Endothelial cell (in vitro differentiated cells): ENCODE measurements at regions not wholly inside any gene's neighbourhood (a gene's known extent, or its start where the extent isn't known, plus 50 kb on each side); places are given as distances from the start of the nearest gene placed in this dataset.

Experiments
- DNase-seq: peaks from one replicate; pipeline ENCODE4 v3.0.0; 2021; ENCODE audit warnings: low spot score
- H3K27ac Mint-ChIP-seq: one replicate; pipeline ENCODE4 v1.8.0; 2021; ENCODE audit warnings: mixed read lengths, inconsistent platforms; ENCODE audit not compliant: unreplicated experiment
- H3K27me3 Mint-ChIP-seq: one replicate; pipeline ENCODE4 v1.8.0; 2021; ENCODE audit warnings: mild to moderate bottlenecking, moderate library complexity, mixed read lengths, inconsistent platforms; ENCODE audit not compliant: unreplicated experiment
- H3K36me3 Mint-ChIP-seq: one replicate; pipeline ENCODE4 v1.8.0; 2021; ENCODE audit warnings: mild to moderate bottlenecking, low read depth, mixed read lengths, inconsistent platforms; ENCODE audit not compliant: unreplicated experiment
- H3K4me1 Mint-ChIP-seq: one replicate; pipeline ENCODE4 v1.8.0; 2021; ENCODE audit warnings: mild to moderate bottlenecking, mixed read lengths, inconsistent platforms; ENCODE audit not compliant: unreplicated experiment
- H3K4me3 Mint-ChIP-seq: one replicate; pipeline ENCODE4 v1.8.0; 2021; ENCODE audit warnings: mild to moderate bottlenecking, mixed read lengths, inconsistent platforms; ENCODE audit not compliant: unreplicated experiment
- H3K9me3 Mint-ChIP-seq: one replicate; pipeline ENCODE4 v1.8.0; 2021; ENCODE audit warnings: mixed read lengths, inconsistent platforms; ENCODE audit not compliant: unreplicated experiment
- TF ChIP-seq, protein P1 (sequence below): fragments of 200-600 bp; sonication (generic); IDR thresholded peaks from one replicate; pipeline ENCODE4 v1.5.0; 2021; ENCODE audit warnings: antibody characterized with exemption; ENCODE audit not compliant: unreplicated experiment

DNA sequence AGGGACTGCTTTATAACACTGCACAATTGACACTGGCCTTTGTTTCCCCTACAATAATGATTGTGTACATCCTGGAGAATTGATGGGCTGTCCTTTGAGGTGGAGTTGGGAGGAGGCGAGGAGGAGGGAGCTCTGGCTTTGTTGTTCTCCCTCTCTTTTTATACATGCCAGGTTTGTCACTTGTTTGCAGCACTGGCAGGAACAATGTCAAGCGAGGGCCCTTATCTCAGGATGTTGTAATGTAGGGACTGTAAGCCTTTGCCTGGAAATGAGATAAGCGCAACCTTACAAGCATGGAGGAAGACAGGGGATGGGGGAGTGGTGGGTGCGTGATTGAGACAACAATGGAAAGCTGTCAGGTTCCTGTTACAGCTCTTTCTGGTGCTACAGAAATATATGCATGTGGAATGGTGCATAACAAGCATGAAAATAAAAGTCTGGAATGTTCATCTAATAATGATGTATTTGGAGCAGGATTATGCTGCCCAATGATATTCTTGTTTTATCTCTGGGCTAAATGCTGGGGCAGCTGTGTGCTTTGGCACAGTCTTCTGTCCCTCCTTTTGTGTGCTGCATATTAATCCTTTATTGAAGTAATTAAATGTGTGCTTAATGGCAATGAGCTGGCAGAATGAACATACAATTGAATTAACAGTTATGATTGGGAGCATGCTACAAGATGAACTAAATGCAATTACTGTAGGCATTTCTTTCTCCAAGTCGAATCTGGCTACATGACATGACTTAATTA, 294.4 kb downstream of the GPAT3 start:
- TF ChIP-seq, protein P1, sequence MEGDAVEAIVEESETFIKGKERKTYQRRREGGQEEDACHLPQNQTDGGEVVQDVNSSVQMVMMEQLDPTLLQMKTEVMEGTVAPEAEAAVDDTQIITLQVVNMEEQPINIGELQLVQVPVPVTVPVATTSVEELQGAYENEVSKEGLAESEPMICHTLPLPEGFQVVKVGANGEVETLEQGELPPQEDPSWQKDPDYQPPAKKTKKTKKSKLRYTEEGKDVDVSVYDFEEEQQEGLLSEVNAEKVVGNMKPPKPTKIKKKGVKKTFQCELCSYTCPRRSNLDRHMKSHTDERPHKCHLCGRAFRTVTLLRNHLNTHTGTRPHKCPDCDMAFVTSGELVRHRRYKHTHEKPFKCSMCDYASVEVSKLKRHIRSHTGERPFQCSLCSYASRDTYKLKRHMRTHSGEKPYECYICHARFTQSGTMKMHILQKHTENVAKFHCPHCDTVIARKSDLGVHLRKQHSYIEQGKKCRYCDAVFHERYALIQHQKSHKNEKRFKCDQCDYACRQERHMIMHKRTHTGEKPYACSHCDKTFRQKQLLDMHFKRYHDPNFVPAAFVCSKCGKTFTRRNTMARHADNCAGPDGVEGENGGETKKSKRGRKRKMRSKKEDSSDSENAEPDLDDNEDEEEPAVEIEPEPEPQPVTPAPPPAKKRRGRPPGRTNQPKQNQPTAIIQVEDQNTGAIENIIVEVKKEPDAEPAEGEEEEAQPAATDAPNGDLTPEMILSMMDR: no peak
- Mint-ChIP-seq H3K27ac (peak overlapping the region; percentile 90), H3K27me3 (no peaks in the 10 kb centered on the region), H3K4me1 (peaks cover 27% of the 10 kb centered on the region), H3K4me3 (no peak overlapping the region), H3K36me3 (no peaks in the 10 kb centered on the region), H3K9me3 (no peaks in the 10 kb centered on the region)
- peak; percentile 27 for DNase-seq

DNA sequence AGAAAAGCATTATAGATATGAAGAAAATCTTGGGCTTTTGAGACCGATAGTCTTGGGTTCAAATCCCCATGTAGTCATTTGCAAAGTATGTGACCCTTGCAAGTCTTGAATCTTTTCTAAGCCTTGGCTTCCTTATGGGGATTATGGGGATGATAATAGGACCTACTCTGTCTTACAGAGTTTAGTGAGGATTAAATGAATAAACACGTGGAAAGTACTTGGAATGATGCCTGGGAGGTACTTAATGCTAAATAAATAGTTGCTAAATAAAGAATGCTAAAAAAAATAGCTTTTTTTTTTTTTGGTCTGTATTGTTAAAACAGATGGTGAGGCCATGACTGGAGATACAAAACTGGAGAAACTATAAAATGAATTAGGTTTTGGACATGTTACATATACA, 292.7 kb downstream of the GPAT3 start:
- Mint-ChIP-seq H3K27me3 (no peaks in the 10 kb centered on the region), H3K4me1 (peaks cover 27% of the 10 kb centered on the region), H3K27ac (no peak overlapping the region), H3K36me3 (no peaks in the 10 kb centered on the region), H3K9me3 (no peaks in the 10 kb centered on the region), H3K4me3 (no peak overlapping the region)
- no peak for DNase-seq
- TF ChIP-seq, protein P1: no peak

DNA sequence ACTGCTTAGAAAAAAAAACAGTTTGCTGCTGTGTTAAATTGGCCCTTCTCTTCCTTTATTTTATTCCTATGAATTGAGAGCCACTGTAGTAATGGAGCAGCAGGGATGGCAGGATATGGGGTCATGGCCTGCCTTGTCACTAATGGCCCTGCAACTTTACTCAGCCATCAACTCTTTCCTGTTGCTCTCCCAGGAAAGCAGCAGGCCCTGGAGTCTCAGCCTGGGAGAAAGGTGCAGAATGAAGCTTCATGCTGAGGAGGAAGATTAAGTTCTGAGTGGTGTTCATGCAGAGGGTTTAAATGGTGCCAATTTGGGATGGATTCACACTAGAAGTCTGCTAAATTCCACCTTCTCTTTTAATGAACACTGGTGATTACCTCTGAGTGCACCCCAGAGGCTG, 285.6 kb downstream of the GPAT3 start:
- Mint-ChIP-seq H3K4me3 (no peak overlapping the region), H3K9me3 (peaks cover 8% of the 10 kb centered on the region), H3K27me3 (no peaks in the 10 kb centered on the region), H3K27ac (no peak overlapping the region), H3K36me3 (no peaks in the 10 kb centered on the region), H3K4me1 (peaks cover 3% of the 10 kb centered on the region)
- no peak for DNase-seq
- TF ChIP-seq, protein P1: no peak

DNA sequence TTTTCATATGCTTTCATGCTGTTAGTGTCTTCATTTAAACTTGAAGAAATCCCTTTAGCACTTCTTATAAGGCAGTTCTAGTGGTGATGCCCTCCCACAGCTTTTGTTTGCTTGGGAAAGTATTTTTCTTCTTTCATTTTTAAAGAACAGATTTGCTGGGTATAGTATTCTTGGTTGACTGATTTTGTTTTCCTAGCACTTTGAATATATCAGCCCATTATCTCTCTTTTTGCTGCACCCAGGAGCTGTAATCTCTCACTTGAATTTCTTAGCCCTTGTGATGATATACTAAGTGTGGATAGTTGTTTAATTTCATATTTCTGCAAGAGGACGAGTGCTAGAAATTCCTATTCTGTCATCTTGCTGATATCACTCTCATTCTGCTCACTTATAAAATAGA, 283.7 kb downstream of the GPAT3 start:
- DNase-seq: no peak
- TF ChIP-seq, protein P1: no peak
- H3K9me3 Mint-ChIP-seq: peaks cover 8% of the 10 kb centered on the region
- H3K4me3 Mint-ChIP-seq: no peak overlapping the region
- peaks cover 3% of the 10 kb centered on the region for H3K4me1 Mint-ChIP-seq
- H3K36me3 Mint-ChIP-seq: no peaks in the 10 kb centered on the region
- H3K27ac Mint-ChIP-seq: no peak overlapping the region
- no peaks in the 10 kb centered on the region for H3K27me3 Mint-ChIP-seq

DNA sequence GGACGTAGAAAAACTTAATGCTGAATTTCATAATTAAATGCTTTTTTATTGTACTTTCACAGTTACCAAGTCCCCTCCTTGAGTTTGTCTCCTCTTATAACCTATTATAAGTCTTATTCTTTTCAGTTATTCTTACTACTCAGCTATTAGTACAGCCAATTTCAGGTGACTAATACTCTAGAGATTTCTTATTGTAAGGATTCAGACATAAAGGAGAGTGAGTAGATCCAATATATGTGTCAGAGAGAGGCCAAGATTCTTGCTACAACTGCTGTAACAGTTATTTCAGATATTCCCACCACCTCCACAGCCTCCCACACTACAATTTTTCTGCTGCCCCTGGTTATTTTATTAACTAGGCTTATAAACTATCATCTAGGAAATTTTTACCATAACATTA, 274.5 kb downstream of the GPAT3 start:
- DNase-seq: no peak
- Mint-ChIP-seq H3K27ac (no peak overlapping the region), H3K36me3 (no peaks in the 10 kb centered on the region), H3K4me3 (no peak overlapping the region), H3K4me1 (no peaks in the 10 kb centered on the region), H3K9me3 (no peaks in the 10 kb centered on the region), H3K27me3 (no peaks in the 10 kb centered on the region)
- TF ChIP-seq, protein P1: no peak
